DOHH2 (cell line): ENCODE measurements at regions not wholly inside any gene's neighbourhood (a gene's known extent, or its start where the extent isn't known, plus 50 kb on each side); places are given as distances from the start of the nearest gene placed in this dataset.

Experiments
- H3F3A ChIP-seq: fragments of 200-600 bp; sonication (generic), shearing (Covaris generic); 2 replicates; pipeline ENCODE4 v1.6.0; 2016; ENCODE audit warnings: antibody characterized with exemption, mild to moderate bottlenecking; ENCODE audit not compliant: control insufficient read depth, insufficient read depth
- H3K27ac ChIP-seq: fragments of 200-600 bp; sonication (generic); 2 replicates; pipeline ENCODE4 v1.5.1; 2014; ENCODE audit warnings: low read depth, mild to moderate bottlenecking, low read length, moderate library complexity
- H3K27me3 ChIP-seq: fragments of 200-600 bp; sonication (generic); 2 replicates; pipeline ENCODE4 v1.6.1; 2014; ENCODE audit warnings: mild to moderate bottlenecking, low read length, mixed read lengths; ENCODE audit not compliant: control insufficient read depth
- H3K36me3 ChIP-seq: fragments of 200-600 bp; sonication (generic); 2 replicates; pipeline ENCODE4 v1.6.1; 2014; ENCODE audit warnings: mild to moderate bottlenecking, low read length, moderate library complexity, mixed read lengths; ENCODE audit not compliant: control insufficient read depth
- H3K4me1 ChIP-seq: fragments of 200-600 bp; sonication (generic); 2 replicates; pipeline ENCODE4 v1.6.1; 2014; ENCODE audit warnings: mild to moderate bottlenecking, low read length, mixed read lengths; ENCODE audit not compliant: control insufficient read depth
- H3K4me2 ChIP-seq: fragments of 200-600 bp; sonication (generic); 2 replicates; pipeline ENCODE4 v1.6.0; 2014; ENCODE audit warnings: mild to moderate bottlenecking, low read length, moderate library complexity
- H3K4me3 ChIP-seq: fragments of 200-600 bp; sonication (generic); 2 replicates; pipeline ENCODE4 v1.5.1; 2014; ENCODE audit warnings: mild to moderate bottlenecking, low read length, mixed read lengths
- H3K79me2 ChIP-seq: fragments of 200-600 bp; sonication (generic); 2 replicates; pipeline ENCODE4 v1.6.1; 2014; ENCODE audit warnings: mild to moderate bottlenecking, low read length, mixed read lengths; ENCODE audit not compliant: control insufficient read depth
- H3K9me2 ChIP-seq: fragments of 200-600 bp; sonication (generic); replicated peaks from 2 replicates; pipeline ENCODE4 v1.6.1; 2014; ENCODE audit warnings: mild to moderate bottlenecking, low read length, mixed read lengths; ENCODE audit not compliant: control insufficient read depth
- H3K9me3 ChIP-seq: fragments of 200-600 bp; sonication (generic); 2 replicates; pipeline ENCODE4 v1.6.1; 2014; ENCODE audit warnings: antibody characterized with exemption, low read length, mixed read lengths; ENCODE audit not compliant: control insufficient read depth, insufficient read depth
- H4K20me1 ChIP-seq: fragments of 200-600 bp; sonication (generic); 2 replicates; pipeline ENCODE4 v1.6.0; 2014; ENCODE audit warnings: low read depth, mild to moderate bottlenecking, antibody characterized with exemption, low read length, moderate library complexity; ENCODE audit not compliant: control insufficient read depth, insufficient read depth
- EZH2phosphoT487 ChIP-seq: fragments of 200-600 bp; sonication (generic); IDR thresholded peaks from 2 replicates; pipeline ENCODE4 v1.6.1; 2017; ENCODE audit warnings: borderline replicate concordance, mild to moderate bottlenecking, antibody characterized with exemption, low read length, moderate library complexity, mixed read lengths
- TF ChIP-seq, protein P1 (sequence below): fragments of 200-600 bp; sonication (generic); IDR thresholded peaks from one replicate; pipeline ENCODE4 v1.5.1; 2014; ENCODE audit warnings: antibody characterized with exemption, mild to moderate bottlenecking, low read depth, low read length; ENCODE audit not compliant: poor library complexity, severe bottlenecking

DNA sequence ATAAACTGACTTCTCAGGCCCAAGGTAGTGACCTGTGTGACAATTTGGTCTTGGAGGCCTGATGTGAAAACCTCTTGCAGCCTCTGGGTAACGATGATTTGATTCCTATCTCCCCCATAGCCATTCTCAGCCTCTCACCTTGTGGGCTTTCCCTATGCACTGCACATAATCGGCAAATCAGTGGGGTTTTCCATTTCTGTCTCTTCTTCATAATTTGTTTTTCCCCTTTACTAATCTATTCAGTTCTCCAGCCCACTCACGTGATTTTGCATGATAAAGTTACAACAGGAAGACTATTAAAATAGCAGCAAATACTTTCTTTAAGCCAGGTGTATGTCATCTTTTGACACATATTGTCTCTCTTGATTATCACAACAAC is 893.7 kb downstream of the TFAP2A start:
- peaks cover 3% of the 10 kb centered on the region; the same call in 1 of the 2 replicates for H3K4me1 ChIP-seq
- TF ChIP-seq EZH2phosphoT487: no peak
- 0 out of 2 replicates have a peak, but pooled peaks cover 4% of the 10 kb centered on the region for H3K9me3 ChIP-seq
- H3K36me3 ChIP-seq: no peaks in the 10 kb centered on the region
- no peaks in the 10 kb centered on the region for H3K9me2 ChIP-seq
- H3K27me3 ChIP-seq: no peaks in the 10 kb centered on the region
- H3K79me2 ChIP-seq: no peaks in the 10 kb centered on the region
- no peak overlapping the region for H3K4me3 ChIP-seq
- H3F3A ChIP-seq: no peaks in the 10 kb centered on the region
- no peak overlapping the region for H3K4me2 ChIP-seq
- H4K20me1 ChIP-seq: no peaks in the 10 kb centered on the region
- no peak overlapping the region for H3K27ac ChIP-seq

DNA sequence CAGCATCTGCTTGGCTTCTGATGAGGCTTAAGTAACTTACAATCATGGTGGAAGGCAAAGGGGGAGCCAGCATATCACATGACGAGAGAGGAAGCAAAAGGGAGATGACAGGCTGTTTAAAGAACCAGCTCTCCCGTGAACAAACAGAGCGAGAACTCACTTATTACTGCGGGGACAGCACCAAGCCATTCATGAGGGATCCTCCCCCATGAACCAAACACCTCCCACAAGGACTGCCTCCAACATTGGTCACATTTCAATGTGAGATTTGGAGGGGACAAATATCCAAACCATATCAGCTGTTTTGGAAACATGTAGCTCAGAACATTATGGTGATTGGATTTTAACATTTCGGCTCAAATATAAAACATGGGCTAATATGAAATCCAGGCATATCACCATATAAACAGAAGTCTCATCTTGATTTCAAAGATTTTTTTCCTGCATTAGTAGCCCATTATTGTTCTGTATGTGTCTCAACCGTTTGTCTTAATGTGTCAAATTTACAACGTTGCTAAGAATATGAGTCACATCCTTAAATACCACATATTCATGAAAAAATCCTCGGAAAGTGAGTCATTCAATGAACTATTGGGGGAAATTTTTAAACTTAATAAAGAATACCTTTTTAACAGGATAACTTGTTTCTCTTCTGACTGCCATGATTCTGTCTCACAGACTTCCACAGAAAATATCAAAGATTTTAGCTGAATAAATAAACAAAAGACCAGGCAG is 894.3 kb downstream of the TFAP2A start:
- Histone ChIP-seq H3K79me2 (no peaks in the 10 kb centered on the region), H3K27ac (no peak overlapping the region), H3K4me3 (no peak overlapping the region), H4K20me1 (no peaks in the 10 kb centered on the region), H3K9me3 (0 out of 2 replicates have a peak, but pooled peaks cover 4% of the 10 kb centered on the region), H3K9me2 (no peaks in the 10 kb centered on the region), H3F3A (no peaks in the 10 kb centered on the region), H3K4me2 (no peak overlapping the region), H3K4me1 (peaks cover 3% of the 10 kb centered on the region; the same call in 1 of the 2 replicates), H3K36me3 (no peaks in the 10 kb centered on the region), H3K27me3 (no peaks in the 10 kb centered on the region)
- TF ChIP-seq, protein P1, sequence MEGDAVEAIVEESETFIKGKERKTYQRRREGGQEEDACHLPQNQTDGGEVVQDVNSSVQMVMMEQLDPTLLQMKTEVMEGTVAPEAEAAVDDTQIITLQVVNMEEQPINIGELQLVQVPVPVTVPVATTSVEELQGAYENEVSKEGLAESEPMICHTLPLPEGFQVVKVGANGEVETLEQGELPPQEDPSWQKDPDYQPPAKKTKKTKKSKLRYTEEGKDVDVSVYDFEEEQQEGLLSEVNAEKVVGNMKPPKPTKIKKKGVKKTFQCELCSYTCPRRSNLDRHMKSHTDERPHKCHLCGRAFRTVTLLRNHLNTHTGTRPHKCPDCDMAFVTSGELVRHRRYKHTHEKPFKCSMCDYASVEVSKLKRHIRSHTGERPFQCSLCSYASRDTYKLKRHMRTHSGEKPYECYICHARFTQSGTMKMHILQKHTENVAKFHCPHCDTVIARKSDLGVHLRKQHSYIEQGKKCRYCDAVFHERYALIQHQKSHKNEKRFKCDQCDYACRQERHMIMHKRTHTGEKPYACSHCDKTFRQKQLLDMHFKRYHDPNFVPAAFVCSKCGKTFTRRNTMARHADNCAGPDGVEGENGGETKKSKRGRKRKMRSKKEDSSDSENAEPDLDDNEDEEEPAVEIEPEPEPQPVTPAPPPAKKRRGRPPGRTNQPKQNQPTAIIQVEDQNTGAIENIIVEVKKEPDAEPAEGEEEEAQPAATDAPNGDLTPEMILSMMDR: no peak
- no peak for TF ChIP-seq EZH2phosphoT487

DNA sequence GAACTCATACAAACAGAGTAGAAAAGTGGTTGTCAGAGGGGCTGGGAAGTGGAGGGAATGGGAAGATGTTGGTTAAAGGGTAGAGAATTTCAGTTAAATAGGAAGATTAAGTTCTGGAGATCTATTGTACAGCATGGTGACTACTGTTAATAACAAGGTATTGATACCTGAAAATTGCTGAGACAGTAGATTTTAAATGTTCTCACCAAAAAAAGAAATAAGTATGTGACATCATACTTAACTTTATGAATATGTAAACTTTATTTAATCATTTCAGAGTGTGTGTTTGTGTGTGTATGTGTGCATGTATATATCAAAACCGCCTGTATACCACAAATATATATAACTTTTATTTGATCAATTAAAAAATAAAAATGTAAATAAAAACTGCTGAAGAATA is 896.4 kb downstream of the TFAP2A start:
- Histone ChIP-seq H3K9me2 (no peaks in the 10 kb centered on the region), H3K4me3 (no peak overlapping the region), H4K20me1 (no peaks in the 10 kb centered on the region), H3K4me2 (no peak overlapping the region), H3K9me3 (0 out of 2 replicates have a peak, but pooled peaks cover 4% of the 10 kb centered on the region), H3K4me1 (peaks cover 3% of the 10 kb centered on the region; the same call in 1 of the 2 replicates), H3K36me3 (no peaks in the 10 kb centered on the region), H3F3A (no peaks in the 10 kb centered on the region), H3K27me3 (no peaks in the 10 kb centered on the region), H3K79me2 (no peaks in the 10 kb centered on the region), H3K27ac (no peak overlapping the region)
- TF ChIP-seq, protein P1: no peak
- TF ChIP-seq EZH2phosphoT487: no peak

DNA sequence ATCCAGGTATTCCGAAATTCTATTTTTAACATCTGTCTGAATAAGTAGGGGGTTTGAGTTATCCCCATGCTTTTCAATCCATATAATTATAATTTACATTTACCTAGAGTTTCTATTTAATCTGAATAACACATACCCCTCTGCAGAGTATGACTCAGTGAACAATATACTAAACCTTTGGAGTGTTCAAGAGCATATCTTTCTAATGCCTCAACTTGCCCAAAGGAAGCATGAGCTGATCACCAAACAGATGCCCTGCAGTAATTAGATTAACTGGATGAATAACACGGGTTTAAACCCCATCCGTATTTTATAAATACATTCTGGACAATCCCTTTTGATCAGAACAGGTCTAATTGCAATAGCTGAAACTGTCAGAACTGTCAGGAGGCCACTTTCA is 897.1 kb downstream of the TFAP2A start:
- no peaks in the 10 kb centered on the region for H3K9me2 ChIP-seq
- H3K4me3 ChIP-seq: no peak overlapping the region
- no peaks in the 10 kb centered on the region for H3K27me3 ChIP-seq
- H3F3A ChIP-seq: no peaks in the 10 kb centered on the region
- H3K36me3 ChIP-seq: no peaks in the 10 kb centered on the region
- H3K9me3 ChIP-seq: 0 out of 2 replicates have a peak, but pooled peaks cover 4% of the 10 kb centered on the region
- no peaks in the 10 kb centered on the region for H4K20me1 ChIP-seq
- TF ChIP-seq EZH2phosphoT487: no peak
- TF ChIP-seq, protein P1: no peak
- H3K4me2 ChIP-seq: no peak overlapping the region
- H3K4me1 ChIP-seq: peaks cover 3% of the 10 kb centered on the region; the same call in 1 of the 2 replicates
- no peaks in the 10 kb centered on the region for H3K79me2 ChIP-seq
- no peak overlapping the region for H3K27ac ChIP-seq
